ENCODE measurements at regions not wholly inside any gene's neighbourhood (a gene's known extent, or its start where the extent isn't known, plus 50 kb on each side); places are given as distances from the start of the nearest gene placed in this dataset.

- no peak for TF ChIP-seq POLR2AphosphoS5 (IDR thresholded peaks at IDR 0.05; ENCODE audit: low read depth, low read length)
- no peak for TF ChIP-seq SIN3A (IDR thresholded peaks at IDR 0.05; ENCODE audit: borderline replicate concordance, insufficient read depth, low read depth, low read length)
- TF ChIP-seq, protein P1, sequence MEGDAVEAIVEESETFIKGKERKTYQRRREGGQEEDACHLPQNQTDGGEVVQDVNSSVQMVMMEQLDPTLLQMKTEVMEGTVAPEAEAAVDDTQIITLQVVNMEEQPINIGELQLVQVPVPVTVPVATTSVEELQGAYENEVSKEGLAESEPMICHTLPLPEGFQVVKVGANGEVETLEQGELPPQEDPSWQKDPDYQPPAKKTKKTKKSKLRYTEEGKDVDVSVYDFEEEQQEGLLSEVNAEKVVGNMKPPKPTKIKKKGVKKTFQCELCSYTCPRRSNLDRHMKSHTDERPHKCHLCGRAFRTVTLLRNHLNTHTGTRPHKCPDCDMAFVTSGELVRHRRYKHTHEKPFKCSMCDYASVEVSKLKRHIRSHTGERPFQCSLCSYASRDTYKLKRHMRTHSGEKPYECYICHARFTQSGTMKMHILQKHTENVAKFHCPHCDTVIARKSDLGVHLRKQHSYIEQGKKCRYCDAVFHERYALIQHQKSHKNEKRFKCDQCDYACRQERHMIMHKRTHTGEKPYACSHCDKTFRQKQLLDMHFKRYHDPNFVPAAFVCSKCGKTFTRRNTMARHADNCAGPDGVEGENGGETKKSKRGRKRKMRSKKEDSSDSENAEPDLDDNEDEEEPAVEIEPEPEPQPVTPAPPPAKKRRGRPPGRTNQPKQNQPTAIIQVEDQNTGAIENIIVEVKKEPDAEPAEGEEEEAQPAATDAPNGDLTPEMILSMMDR (IDR thresholded peaks at IDR 0.05): no peak
- TF ChIP-seq, protein P2, sequence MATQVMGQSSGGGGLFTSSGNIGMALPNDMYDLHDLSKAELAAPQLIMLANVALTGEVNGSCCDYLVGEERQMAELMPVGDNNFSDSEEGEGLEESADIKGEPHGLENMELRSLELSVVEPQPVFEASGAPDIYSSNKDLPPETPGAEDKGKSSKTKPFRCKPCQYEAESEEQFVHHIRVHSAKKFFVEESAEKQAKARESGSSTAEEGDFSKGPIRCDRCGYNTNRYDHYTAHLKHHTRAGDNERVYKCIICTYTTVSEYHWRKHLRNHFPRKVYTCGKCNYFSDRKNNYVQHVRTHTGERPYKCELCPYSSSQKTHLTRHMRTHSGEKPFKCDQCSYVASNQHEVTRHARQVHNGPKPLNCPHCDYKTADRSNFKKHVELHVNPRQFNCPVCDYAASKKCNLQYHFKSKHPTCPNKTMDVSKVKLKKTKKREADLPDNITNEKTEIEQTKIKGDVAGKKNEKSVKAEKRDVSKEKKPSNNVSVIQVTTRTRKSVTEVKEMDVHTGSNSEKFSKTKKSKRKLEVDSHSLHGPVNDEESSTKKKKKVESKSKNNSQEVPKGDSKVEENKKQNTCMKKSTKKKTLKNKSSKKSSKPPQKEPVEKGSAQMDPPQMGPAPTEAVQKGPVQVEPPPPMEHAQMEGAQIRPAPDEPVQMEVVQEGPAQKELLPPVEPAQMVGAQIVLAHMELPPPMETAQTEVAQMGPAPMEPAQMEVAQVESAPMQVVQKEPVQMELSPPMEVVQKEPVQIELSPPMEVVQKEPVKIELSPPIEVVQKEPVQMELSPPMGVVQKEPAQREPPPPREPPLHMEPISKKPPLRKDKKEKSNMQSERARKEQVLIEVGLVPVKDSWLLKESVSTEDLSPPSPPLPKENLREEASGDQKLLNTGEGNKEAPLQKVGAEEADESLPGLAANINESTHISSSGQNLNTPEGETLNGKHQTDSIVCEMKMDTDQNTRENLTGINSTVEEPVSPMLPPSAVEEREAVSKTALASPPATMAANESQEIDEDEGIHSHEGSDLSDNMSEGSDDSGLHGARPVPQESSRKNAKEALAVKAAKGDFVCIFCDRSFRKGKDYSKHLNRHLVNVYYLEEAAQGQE (IDR thresholded peaks at IDR 0.05; ENCODE audit: insufficient read depth in 1 of 2, low read depth in 2 of 2, low read length in 1 of 2): no peak
Observed at GRCh38 chr5:68612972-68613371, 397.4 kb downstream of the PIK3R1 start.
